VCaP (cell line): ENCODE measurements at regions not wholly inside any gene's neighbourhood (a gene's known extent, or its start where the extent isn't known, plus 50 kb on each side); places are given as distances from the start of the nearest gene placed in this dataset.

ENCODE experiments used
- H3K27ac ChIP-seq: fragments of 450-650 bp; 2 replicates; pipeline ENCODE4 v1.5.1; 2017
- CTCF ChIP-seq: fragments of 450-650 bp; conservative IDR thresholded peaks from 2 replicates; pipeline ENCODE4 v1.5.1; 2017; ENCODE audit warnings: mild to moderate bottlenecking, moderate library complexity

- TF ChIP-seq CTCF = no peak
- no peak overlapping the region for H3K27ac ChIP-seq
Measured at GRCh38 chr2:176643646-176644045, 374.4 kb downstream of the MTX2 start.

GRCh38 chr2:176645494-176645893 is 376.3 kb downstream of the MTX2 start:
- no peak for TF ChIP-seq CTCF
- H3K27ac ChIP-seq = no peak overlapping the region

GRCh38 chr2:176646033-176646615 is 376.9 kb downstream of the MTX2 start:
- no peak overlapping the region for H3K27ac ChIP-seq
- no peak for TF ChIP-seq CTCF

GRCh38 chr2:176647325-176648165 is 378.3 kb downstream of the MTX2 start:
- H3K27ac ChIP-seq = no peak overlapping the region
- TF ChIP-seq CTCF = no peak

- no peak for TF ChIP-seq CTCF
Measured at GRCh38 chr2:176648700-176649297, 379.6 kb downstream of the MTX2 start.

GRCh38 chr2:176650104-176650837 is 381.0 kb downstream of the MTX2 start:
- no peak; the same call in 1 of the 2 replicates for TF ChIP-seq CTCF
- H3K27ac ChIP-seq = no peak overlapping the region

More at GRCh38 chr2:176648700-176649297, 379.6 kb downstream of the MTX2 start:
- no peak overlapping the region for H3K27ac ChIP-seq
